M059J (cell line): ENCODE measurements at regions not wholly inside any gene's neighbourhood (a gene's known extent, or its start where the extent isn't known, plus 50 kb on each side); places are given as distances from the start of the nearest gene placed in this dataset.
A peak's percentile ranks its signal among the peaks of the same experiment; 100 is the strongest.
"Not testable (repeated sequence)": the region's sequence is repeated elsewhere in the genome, so short reads cannot be mapped to it uniquely, and the experiment has no call there.

Experiments
- DNase-seq: peaks from one replicate; pipeline ENCODE4 v3.0.0-alpha.2; 2012; ENCODE audit warnings: low read depth

DNA sequence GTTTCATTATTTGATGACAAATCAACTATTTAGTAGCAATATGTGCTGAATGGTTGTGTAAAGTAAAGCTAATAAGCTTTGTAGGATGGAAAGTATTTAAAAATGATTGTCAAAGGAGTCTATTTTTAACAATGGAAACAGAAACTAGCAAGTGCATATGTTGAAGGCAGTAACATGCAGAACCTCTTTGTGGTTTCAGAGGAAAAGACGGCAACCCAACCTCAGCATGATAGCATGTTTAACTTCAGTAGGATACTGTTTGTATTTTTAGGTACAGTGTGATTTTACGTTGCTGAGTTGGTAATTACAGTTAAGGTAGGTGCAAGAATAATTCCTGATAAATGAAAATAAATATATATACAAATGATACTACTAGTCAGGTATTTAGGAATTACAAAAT, 545.4 kb downstream of the CDY1 start:
- not testable (repeated sequence) for DNase-seq

DNA sequence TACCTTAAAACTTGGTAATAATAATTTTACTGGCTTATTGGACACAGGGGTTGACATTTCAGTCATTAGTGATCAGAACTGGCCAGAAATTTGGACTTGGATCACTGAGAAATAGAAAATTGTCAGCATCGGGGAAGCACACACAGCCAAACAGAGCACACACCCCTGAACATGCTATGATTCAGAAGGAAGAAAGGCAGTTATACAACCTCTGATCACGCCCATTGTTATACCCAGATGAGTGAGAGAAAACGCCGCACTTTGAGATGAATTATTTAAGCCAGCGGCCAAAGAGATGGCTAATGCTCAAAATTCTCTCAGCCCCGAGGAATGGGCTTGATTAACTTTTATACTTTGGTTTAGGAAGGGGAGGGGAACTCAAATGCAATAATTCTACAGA, 557.4 kb downstream of the CDY1 start:
- DNase-seq, result not testable (repeated sequence)

DNA sequence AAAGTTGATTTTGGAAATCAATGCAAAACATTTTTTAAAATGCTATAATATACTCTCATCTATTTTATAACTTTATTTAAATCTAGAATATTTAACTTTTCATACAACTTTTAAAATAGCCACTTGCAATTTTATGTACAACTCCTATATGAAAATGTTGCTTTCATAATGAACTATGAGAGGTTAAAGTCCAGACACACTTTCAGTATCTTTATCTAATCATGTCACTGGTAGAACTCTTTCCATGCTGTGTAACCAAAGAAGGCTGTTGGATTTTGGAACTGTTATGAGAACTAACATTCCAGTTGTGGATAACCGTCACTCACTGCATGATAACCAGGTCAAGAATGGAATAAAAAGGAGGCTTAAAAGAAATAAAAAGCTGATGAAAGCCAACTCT, 603.1 kb downstream of the CDY1 start:
- not testable (repeated sequence) for DNase-seq

DNA sequence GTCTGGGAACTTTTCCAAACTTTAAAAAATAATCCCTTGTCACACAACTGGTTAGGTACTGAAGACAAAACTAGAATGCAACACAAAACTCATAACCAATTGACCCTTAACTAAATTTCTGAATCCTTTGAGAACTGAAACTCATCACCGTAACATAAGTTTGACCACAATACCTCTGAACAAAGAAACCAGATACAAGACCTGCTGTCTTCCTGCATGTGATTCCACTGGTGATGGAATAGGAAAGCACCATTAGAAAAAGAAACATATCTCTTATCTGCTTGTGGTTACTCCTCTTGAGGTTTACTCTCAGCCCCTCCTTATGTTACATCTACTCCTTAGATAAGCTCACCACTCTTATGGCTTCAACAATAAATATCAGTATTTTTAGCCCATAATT, 603.6 kb downstream of the CDY1 start:
- DNase-seq, result not testable (repeated sequence)

DNA sequence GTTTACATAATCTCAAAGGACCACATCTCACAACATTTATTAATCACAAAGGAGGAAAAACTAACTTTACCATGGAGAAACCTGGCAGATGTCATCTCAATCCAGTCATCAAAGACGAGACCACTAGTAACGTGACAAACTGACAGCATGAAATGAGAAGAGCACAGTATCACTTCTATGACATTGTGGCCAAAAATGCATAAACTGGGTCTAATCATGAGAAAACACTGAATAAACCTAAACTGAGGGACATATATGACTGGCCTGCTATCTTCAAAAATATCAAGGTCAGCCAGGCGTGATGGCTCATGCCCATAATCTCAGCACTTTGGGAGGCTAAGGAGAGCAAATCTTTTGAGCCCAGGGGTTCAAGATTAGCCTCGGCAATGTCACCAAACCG, 619.0 kb downstream of the CDY1 start:
- not testable (repeated sequence) for DNase-seq

DNA sequence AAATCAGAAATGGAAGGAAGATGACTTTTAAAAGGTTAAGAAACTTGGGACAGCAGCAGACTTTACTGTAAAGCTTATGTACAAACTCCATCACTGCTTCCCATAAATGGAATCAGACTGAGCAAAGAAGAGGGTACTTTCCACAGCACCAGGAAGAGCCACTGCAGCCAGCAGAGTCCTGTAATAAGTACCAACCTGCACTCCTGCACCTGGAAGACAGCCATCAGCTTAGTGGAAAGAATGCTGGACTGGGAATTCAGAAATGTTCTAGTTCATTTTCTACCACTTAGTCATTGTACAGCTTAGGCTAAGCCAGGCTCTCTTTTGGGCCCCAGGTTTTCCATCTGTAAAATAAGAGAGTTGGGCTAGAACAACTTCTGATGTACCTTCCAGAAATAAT, 632.3 kb downstream of the CDY1 start:
- DNase-seq, result not testable (repeated sequence)

DNA sequence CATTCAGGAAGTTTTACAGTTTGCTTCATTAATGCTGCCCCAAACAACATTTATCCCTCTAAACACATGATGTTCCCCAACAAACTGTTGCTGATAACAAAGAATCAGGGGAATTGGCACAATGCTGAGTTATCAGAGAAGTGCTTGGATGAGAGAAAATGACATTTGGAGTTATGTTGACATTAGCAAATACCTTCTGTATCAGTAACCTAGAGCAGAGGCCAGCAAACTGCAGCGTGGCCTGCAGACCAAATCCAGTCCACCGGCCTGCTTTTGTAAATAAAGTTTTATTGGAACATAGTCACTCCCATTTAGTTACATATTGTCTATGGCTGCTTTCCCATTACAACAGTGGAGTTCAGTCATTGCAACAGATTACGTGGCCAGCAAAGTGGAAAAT, 643.5 kb downstream of the CDY1 start:
- DNase-seq, result not testable (repeated sequence)

DNA sequence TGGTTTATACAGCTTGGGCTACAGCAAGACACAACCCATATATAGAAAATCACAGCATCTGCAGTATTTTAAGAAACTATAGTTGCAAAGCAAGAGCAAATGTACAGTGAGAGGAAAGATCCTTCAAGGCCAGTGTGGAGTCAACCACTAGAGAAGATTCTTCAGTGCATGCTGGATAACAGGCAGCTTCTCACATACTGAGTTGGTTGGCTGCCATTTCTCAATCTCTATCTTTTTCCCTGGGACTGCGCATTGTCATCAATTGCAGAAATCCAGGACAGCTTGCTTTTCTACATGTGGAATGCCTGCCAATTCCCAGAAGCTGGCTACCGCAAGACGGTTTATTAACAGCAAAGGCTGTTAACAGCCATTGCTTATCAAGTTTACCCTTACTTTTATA, 646.5 kb downstream of the CDY1 start:
- DNase-seq, result not testable (repeated sequence)

DNA sequence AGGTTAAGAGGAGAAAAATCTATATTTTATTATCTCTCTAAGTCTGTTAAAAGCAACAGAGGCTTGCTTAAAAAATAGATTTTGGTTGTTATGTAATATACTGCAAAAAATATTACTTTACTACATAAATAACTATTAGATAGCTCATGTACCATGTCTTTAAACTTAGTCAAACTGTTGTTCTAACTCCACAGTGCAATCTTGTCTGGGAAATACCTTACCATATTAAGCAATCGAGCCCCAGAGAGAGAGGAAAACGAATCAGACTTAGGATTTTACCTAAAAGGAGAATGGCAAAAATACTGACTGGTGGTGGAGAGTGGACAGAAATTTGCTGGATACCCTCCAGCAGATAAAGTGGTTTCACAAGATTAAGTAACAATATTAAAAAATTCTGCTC, 647.0 kb downstream of the CDY1 start:
- not testable (repeated sequence) for DNase-seq

DNA sequence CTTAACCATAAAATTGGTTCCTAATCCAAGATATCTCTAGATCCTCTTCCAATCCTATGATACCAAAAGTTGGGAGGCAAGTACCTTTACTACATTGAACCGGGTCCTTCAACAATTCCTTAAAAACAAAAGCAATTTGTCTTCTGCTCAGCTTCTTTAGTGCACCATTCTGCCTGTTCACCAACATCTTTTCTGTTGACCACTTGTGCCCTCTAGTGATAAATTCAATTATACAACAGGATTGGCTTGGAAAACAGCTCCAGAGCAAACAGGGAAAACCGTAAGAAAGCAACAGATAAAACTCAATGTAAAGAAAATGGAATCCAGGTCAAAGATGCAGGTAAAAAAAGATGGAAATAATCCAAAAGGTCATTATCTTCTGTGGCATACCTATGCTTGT, 651.2 kb downstream of the CDY1 start:
- DNase-seq, result not testable (repeated sequence)

DNA sequence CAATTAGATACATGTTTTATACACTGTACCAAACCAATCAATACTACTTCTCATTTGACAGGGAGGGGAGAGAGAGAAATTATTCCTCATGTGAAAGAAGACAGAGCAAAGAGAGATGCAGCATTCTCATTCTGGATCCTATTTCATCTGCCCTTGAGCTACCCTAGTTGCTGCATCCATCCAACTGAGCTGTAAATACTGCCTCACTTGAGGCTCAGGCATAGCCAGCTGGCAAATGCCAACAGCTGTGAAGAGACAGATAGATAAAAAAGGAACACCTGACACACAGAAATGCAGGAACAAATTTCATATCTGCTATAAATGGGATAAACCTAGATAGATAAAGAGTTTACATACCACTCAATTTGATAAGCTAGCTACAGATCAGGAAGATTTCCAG, 684.1 kb downstream of the CDY1 start:
- not testable (repeated sequence) for DNase-seq

DNA sequence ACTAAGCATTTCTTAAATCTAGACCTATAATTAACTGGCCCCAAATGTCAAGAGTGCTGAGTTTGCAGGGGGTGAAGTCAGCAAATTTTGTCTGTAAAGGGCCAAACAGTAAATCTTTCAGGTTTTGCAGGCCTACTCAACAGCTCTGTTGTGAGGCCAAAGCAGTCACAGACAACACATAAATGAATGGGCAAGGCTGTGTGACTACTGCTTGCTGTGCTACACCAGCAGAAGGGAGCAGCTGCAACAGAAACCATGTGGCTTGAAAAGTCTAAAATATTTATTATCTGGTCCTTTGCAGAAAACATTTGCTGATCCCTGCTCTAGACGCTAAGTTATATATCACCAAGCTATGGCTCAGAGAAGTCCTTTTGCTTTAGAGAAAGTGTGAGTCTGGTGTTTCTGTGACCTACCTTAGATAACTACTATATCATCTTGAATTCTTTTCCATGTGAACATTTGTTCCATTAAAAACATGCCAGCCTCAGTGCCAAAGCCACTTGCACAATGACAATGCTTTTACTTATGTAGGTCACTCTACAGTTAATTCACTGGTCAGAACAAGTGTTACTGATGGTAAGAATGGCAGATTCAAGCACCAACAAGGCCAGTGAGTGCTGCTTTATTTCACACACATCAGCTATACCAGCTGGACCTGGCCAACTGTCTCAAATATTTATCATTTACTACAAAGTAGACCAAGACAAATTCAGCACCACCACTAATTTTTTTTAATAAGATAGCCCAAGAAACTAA, 684.9 kb downstream of the CDY1 start:
- DNase-seq, result not testable (repeated sequence)

DNA sequence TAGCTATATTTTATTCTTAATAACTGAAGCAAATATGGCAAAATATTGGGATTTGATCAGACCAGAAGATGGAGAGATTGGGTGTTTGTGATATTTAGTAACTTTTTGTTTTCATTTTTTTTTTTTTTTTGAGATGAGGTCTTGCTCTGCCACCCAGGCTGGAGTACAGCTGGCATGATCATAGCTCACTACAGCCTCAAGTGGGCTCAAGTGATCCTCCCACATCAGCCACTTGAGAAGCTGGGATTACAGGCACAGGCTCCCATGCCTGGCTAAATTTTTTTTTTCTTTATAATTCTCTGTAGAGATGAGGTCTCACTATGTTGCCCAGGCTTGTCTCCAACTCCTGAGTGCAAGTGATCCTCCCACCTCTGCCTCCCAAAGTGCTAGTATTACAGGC, 686.4 kb downstream of the CDY1 start:
- not testable (repeated sequence) for DNase-seq

DNA sequence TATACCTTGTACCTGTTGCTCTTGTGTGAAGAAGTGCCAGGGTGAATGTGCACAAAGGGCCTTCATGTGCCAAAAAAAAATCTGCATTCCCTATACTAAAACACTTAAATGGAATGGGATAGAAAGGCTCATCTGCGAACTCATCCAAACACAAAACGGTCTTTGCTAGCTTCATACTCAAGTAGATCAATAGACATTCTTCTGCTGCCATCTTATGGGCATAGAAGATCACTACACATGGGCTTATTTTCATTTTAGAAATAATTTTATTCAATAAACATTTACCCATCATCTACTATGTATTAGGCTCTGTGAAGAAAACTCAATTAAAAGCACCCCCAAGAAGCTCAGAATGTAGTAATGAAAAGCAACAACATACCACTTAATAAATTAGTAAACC, 693.1 kb downstream of the CDY1 start:
- peak; percentile 5 for DNase-seq

DNA sequence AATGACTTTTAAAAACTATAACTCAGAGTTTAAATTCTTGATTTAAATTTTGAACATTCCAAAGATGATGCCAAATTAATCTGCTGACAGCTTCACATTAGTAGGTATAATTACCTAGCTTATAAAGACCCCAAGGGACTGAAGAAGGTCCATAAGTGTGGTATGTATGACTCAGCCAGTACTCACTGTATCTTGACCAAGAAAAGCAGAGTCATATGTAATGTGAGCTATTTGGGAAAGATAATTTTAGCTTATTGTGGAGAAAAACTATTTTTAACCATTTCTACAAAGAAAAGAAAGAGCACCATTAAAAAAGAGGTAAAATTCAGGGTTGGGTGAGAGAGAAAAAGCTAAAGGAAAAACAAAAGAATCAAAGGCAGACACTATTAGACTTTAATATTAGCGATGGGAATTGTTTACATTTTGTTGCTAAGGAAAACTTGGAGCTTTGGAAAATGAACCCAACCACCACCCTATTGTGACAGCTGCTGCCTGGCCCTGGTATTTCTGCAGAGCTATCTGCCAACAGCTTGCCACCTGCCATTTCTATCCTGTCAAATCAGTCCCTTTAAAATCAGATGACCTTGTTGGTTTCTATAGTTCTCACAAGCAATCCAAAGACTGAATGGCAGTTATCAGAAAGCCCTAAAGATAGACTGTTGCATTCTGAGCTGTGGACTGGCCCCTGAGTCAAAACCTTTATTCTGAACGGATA, 697.7 kb downstream of the CDY1 start:
- DNase-seq, result not testable (repeated sequence)

DNA sequence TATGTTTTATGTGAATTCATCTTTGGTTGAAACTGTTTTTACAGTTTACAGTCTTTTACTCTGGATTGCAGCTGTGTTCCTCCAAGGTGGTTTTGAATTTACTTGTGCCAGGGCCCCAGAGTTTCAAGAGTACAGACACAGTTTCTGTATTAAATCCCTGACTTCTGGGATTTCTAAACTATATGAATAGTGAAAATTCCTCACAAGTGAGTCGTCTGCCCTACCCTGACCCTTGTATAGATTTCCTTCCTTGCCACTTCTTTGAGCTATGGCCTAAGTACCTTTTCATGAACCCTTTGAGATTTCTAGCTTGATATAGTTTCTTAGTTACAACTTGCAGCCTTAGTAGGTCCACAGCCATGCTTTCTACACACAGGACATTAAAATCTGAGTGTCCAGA, 700.8 kb downstream of the CDY1 start:
- not testable (repeated sequence) for DNase-seq

DNA sequence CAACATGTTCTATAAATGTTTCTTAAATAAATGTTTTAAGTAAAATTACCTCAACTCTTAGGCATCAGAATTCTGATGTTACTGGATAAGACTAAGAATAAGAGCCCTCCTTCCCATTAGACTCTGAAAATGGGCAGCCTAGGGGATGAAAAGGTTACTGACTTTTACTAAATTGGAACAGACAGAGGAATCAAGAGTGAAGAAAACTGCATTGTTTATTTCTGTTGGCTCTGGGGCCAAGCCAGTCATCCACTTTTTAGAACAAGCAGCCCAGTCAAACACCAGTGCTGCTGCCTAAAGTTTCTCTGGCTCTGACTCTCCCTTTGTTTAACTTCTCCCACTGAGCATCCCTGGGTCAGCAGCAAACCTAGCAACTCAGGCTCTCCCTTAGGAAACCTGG, 731.0 kb downstream of the CDY1 start:
- not testable (repeated sequence) for DNase-seq

DNA sequence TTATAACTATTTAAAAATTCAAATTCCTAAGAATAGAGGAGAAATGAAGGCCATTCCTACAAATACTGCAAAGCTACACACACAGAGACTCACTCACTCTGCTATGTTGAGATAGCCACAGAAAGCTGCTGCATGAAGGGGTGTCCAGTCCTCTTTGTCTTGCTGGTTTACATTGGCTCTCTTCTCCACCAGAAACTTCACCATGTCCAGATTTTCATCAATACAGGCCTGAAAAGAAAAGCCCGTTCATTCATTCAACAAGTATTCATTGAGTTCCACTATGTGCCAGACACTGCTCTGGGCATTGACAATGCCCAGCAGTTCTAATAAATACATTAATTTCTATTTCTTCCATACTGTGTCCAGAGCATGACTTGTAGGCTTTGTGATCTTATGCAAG, 732.3 kb downstream of the CDY1 start:
- DNase-seq, result no peak

DNA sequence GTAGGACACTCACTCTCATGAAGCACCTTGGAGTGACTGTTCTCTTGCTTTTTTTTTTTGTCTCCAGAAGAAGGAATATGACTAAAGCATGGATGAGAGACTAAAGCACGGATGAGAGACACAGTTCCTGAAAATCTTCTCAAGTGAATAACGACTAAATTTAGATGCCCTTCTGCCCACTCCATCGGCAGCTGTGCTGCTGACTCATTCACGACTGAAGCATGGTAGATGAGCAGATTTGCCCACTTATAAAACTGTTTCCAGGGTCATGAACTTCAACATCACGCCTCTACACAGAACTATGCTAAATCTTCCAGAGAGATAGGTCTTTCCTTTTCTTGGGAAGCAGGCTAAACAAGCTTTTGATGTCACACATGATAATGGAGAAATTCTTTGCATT, 738.0 kb downstream of the CDY1 start:
- DNase-seq, result not testable (repeated sequence)

DNA sequence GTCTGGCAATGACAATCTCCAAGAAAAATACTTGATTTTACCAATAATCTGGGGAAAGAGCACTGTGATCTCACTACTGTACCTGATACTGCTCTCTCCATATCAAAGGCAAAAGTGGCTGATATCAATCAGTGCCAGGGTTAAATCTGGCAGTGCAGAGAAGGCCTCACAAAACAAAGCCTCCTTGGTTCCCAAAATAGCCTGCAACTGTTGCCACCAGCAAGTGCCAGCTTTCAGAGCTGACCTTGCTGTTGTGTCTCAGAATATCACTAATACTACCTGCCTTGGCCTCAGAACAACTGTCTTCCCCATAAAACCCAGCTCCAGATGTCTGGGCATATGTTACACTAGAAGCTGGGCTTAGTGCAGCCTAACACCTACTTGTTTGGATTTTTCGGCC, 738.6 kb downstream of the CDY1 start:
- not testable (repeated sequence) for DNase-seq

DNA sequence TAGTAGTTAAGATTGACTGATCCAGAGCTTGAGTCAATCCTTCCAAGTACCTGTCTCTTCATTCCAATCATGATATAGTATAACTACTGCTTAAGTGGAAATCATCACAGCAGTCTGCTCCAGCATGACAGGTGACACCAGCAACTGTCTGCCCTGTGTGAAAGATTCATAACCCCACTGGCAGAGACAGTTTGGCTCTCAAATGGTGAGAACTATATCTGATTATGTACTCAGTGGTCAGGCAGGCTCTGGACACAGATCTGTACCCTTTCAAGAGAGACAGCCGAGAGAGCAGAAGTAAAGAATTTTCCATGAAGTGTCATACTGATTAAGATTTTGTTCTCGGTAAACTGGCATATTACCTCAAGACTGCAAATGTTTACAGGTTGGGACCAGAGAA, 741.5 kb downstream of the CDY1 start:
- DNase-seq, result not testable (repeated sequence)

DNA sequence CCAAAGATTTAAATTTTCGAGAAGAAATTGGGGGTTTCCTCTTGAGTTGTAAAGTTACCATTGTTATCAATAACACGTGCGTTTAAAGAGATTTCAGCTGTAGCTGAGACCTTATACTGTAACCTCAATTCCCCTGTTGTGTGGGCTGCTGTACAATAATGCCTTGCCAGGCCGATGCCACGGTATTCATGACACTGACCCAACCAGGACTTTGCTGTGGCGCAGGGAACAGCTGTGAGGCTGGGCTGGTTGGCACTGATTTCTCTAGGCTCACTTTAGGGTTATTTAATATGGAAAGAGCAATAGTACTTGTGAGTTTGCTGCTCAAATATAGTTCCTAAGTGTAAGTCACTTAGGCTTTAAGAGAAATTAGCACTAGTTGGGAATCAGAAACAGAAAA, 744.2 kb downstream of the CDY1 start:
- not testable (repeated sequence) for DNase-seq

DNA sequence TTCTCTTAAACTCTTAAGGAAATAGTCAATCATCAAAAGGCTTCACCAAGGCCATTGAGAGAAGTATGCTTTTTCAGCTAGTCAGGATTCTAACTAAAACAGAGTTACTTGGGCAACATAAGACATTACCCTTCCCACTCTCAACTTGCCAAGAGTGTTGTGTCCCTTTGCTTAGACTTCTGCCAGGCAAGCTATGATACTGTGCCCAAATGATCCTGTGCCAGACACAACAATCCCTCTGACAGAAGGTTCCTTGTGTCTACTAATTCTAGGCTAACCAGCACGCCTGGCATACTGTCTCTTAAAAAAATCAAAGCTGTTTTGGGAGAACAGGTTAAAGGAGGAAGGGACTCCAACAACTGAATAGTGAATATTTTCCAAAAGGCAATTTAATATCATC, 750.6 kb downstream of the CDY1 start:
- DNase-seq, result not testable (repeated sequence)
